NT2/D1 (cell line): ENCODE measurements at regions not wholly inside any gene's neighbourhood (a gene's known extent, or its start where the extent isn't known, plus 50 kb on each side); places are given as distances from the start of the nearest gene placed in this dataset.

Source experiments
- DNase-seq: peaks from one replicate; pipeline ENCODE4 v3.0.0-alpha.2; 2011; ENCODE audit warnings: low read depth, low spot score
- H3K27me3 ChIP-seq: 2 replicates; pipeline ENCODE4 v1.6.0; 2011; ENCODE audit warnings: mild to moderate bottlenecking; ENCODE audit not compliant: insufficient read length, insufficient read depth
- H3K36me3 ChIP-seq: 2 replicates; pipeline ENCODE4 v1.6.1; 2011; ENCODE audit warnings: mild to moderate bottlenecking, low read length, mixed read lengths; ENCODE audit not compliant: insufficient read depth, insufficient read length
- H3K4me1 ChIP-seq: 2 replicates; pipeline ENCODE4 v1.5.1; 2011; ENCODE audit not compliant: insufficient read depth, insufficient read length
- H3K4me3 ChIP-seq: 2 replicates; pipeline ENCODE4 v1.5.1; 2011; ENCODE audit warnings: low read depth; ENCODE audit not compliant: insufficient read length
- H3K9ac ChIP-seq: 2 replicates; pipeline ENCODE4 v1.6.0; 2011; ENCODE audit warnings: low read depth; ENCODE audit not compliant: insufficient read length
- H3K9me3 ChIP-seq: 2 replicates; pipeline ENCODE4 v1.5.1; 2011; ENCODE audit warnings: mild to moderate bottlenecking, low read length; ENCODE audit not compliant: insufficient read depth
- SUZ12 ChIP-seq: IDR thresholded peaks from 2 replicates; pipeline ENCODE4 v1.6.1; 2011; ENCODE audit not compliant: insufficient read length, insufficient read depth; ENCODE audit errors: extremely low read depth
- YY1 ChIP-seq: IDR thresholded peaks from 2 replicates; pipeline ENCODE4 v1.6.1; 2011; ENCODE audit not compliant: insufficient read length, insufficient read depth
- ZNF274 ChIP-seq: IDR thresholded peaks from 2 replicates; pipeline ENCODE4 v1.6.1; 2011; ENCODE audit warnings: mild to moderate bottlenecking, low read depth, low read length

DNA sequence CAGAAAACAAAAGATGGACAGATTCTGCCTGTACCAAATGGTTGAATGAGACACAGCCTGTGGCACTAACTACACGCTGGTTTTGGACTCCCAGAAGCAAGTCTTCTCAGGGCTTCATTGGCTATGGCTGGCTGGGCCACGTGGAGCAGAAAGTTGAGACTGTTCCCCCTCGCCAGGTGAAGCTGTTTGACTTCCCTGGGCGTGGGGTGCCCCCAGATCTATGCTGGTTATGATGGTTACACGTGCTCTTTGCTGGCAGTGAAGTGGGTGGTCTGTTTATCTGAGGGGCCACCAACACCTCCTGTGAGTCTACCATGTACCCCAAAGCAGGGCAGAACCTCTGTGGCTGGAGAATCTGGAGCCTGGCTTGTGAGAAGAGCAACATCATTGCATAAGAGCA lies 60.3 kb upstream of the EPHA6 start:
- Histone ChIP-seq H3K4me1 (no peaks in the 10 kb centered on the region), H3K9ac (no peak overlapping the region), H3K4me3 (no peak overlapping the region), H3K36me3 (no peaks in the 10 kb centered on the region), H3K9me3 (peaks cover 13% of the 10 kb centered on the region; the same call in 1 of the 2 replicates), H3K27me3 (no peaks in the 10 kb centered on the region)
- no peak for DNase-seq
- TF ChIP-seq ZNF274 = no peak
- no peak for TF ChIP-seq SUZ12
- no peak for TF ChIP-seq YY1

DNA sequence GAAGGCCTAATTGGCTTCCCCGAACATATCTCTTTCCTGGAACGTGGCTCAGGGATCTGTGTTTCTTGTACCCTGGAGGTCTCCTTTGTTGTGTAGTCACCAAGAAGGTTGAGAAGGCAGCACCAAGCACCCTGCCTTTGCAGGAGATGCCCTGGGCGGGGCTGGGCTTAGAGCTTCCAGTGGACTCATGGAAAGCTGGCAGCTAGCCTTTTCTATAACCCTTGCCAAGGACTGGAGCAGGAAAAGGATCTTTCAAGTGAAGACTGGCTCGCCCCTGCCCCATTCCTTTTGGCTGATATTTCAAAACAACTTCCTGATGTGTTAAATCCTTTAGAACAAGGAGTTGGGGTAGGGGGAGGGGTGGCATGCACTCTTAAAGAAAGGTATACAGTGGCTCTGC lies 58.9 kb upstream of the EPHA6 start:
- no peaks in the 10 kb centered on the region for H3K27me3 ChIP-seq
- no peaks in the 10 kb centered on the region for H3K4me1 ChIP-seq
- H3K9ac ChIP-seq = no peak overlapping the region
- H3K4me3 ChIP-seq = no peak overlapping the region
- TF ChIP-seq YY1 = no peak
- TF ChIP-seq SUZ12 = no peak
- no peak for TF ChIP-seq ZNF274
- no peaks in the 10 kb centered on the region for H3K36me3 ChIP-seq
- DNase-seq = no peak
- peaks cover 5% of the 10 kb centered on the region; the same call in 1 of the 2 replicates for H3K9me3 ChIP-seq

DNA sequence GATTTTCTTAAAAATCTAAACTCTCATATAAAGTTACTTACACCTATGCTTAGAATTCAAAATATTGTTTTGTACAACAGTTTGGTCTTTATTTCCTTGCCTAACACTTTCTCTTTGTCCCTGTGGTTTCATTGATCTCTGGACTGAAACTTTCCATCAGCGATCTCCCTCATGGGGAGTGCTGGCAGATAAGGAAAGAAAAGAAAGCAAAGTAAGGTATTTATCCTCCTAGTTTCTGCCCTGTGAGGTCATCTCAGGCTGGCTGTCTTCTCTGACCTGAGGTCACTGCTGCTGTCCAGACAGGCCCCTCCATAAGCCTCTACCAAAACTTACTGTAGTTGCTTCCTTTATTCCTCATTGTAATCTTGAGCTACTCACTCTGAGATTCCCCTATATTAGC lies 57.9 kb upstream of the EPHA6 start:
- Histone ChIP-seq H3K4me3 (no peak overlapping the region), H3K4me1 (no peaks in the 10 kb centered on the region), H3K9me3 (no peaks in the 10 kb centered on the region), H3K27me3 (no peaks in the 10 kb centered on the region), H3K9ac (no peak overlapping the region), H3K36me3 (no peaks in the 10 kb centered on the region)
- TF ChIP-seq YY1 = no peak
- no peak for TF ChIP-seq ZNF274
- TF ChIP-seq SUZ12 = no peak
- DNase-seq = no peak

DNA sequence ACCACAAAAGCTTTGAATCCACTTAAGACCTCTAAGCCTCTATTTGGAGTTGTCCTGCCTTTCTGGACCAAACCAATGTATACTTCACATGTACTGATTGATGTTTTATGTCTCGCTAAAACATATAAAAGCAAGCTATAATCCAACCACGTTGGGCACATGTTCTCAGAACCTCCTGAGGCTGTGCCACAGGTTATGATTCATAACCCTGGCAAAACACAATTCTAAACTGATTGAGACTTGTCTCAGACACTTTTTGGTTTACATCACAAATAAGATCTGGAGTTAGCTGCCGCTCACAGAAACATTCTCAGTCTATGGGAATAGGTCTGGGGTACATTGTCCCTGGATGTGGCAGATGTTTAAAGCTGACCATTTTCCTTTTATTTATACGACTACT lies 53.4 kb upstream of the EPHA6 start:
- TF ChIP-seq SUZ12 (no peak), ZNF274 (no peak), YY1 (no peak)
- Histone ChIP-seq H3K9me3 (peaks cover 7% of the 10 kb centered on the region; the same call in 1 of the 2 replicates), H3K27me3 (no peaks in the 10 kb centered on the region), H3K36me3 (no peaks in the 10 kb centered on the region), H3K4me1 (no peaks in the 10 kb centered on the region), H3K9ac (no peak overlapping the region), H3K4me3 (no peak overlapping the region)
- DNase-seq = no peak
